ENCODE measurements at regions not wholly inside any gene's neighbourhood (a gene's known extent, or its start where the extent isn't known, plus 50 kb on each side); places are given as distances from the start of the nearest gene placed in this dataset.

DNA sequence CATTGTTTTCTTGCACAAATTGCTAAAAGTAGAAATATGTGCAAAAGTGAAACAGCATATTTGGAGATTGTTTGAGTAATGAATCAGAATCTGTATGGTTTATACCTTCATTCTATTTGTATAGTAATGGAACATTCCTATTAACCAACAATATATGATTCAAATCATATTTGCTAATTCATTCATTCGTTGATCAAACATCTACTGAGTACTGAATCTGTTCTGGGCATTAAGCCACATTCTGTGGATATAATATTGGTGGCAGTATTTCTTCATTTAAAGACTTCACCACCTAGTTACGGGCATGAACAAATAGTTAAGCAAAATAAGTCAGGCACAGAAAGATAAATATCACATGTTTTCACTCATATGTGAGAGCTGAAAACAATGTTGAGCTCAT is 385.7 kb downstream of the MTRR start:
- TF ChIP-seq ZC3H10 (CRISPR knock-in tag; IDR thresholded peaks at IDR 0.05) (no peak), ZFP3 (CRISPR knock-in tag; IDR thresholded peaks at IDR 0.05) (no peak), OSR1 (CRISPR knock-in tag; IDR thresholded peaks at IDR 0.05) (no peak)
- TF ChIP-seq, protein P1, sequence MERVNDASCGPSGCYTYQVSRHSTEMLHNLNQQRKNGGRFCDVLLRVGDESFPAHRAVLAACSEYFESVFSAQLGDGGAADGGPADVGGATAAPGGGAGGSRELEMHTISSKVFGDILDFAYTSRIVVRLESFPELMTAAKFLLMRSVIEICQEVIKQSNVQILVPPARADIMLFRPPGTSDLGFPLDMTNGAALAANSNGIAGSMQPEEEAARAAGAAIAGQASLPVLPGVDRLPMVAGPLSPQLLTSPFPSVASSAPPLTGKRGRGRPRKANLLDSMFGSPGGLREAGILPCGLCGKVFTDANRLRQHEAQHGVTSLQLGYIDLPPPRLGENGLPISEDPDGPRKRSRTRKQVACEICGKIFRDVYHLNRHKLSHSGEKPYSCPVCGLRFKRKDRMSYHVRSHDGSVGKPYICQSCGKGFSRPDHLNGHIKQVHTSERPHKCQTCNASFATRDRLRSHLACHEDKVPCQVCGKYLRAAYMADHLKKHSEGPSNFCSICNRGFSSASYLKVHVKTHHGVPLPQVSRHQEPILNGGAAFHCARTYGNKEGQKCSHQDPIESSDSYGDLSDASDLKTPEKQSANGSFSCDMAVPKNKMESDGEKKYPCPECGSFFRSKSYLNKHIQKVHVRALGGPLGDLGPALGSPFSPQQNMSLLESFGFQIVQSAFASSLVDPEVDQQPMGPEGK (CRISPR knock-in tag; IDR thresholded peaks at IDR 0.05; ENCODE audit: borderline replicate concordance), result no peak
- TF ChIP-seq, protein P2, sequence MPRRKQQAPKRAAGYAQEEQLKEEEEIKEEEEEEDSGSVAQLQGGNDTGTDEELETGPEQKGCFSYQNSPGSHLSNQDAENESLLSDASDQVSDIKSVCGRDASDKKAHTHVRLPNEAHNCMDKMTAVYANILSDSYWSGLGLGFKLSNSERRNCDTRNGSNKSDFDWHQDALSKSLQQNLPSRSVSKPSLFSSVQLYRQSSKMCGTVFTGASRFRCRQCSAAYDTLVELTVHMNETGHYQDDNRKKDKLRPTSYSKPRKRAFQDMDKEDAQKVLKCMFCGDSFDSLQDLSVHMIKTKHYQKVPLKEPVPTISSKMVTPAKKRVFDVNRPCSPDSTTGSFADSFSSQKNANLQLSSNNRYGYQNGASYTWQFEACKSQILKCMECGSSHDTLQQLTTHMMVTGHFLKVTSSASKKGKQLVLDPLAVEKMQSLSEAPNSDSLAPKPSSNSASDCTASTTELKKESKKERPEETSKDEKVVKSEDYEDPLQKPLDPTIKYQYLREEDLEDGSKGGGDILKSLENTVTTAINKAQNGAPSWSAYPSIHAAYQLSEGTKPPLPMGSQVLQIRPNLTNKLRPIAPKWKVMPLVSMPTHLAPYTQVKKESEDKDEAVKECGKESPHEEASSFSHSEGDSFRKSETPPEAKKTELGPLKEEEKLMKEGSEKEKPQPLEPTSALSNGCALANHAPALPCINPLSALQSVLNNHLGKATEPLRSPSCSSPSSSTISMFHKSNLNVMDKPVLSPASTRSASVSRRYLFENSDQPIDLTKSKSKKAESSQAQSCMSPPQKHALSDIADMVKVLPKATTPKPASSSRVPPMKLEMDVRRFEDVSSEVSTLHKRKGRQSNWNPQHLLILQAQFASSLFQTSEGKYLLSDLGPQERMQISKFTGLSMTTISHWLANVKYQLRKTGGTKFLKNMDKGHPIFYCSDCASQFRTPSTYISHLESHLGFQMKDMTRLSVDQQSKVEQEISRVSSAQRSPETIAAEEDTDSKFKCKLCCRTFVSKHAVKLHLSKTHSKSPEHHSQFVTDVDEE (CRISPR knock-in tag; IDR thresholded peaks at IDR 0.05), result no peak

Measured in SK-N-SH treated with all-trans-retinoic acid at 6 μM for 48 hours (cell line).